ENCODE measurements at regions not wholly inside any gene's neighbourhood (a gene's known extent, or its start where the extent isn't known, plus 50 kb on each side); places are given as distances from the start of the nearest gene placed in this dataset.
"Not testable (repeated sequence)": the region's sequence is repeated elsewhere in the genome, so short reads cannot be mapped to it uniquely, and the experiment has no call there.

- H3K9me3 Mint-ChIP-seq = peaks cover 0 to 4% (median 0%) of the 10 kb centered on the region in 6 donors
- no peak for DNase-seq
- no peaks in the 10 kb centered on the region for H3K4me1 Mint-ChIP-seq
- H3K4me3 Mint-ChIP-seq = no peak overlapping the region
- no peaks in the 10 kb centered on the region for H3K36me3 Mint-ChIP-seq
- no peak overlapping the region for H3K27ac Mint-ChIP-seq
- no peaks in the 10 kb centered on the region for H3K27me3 Mint-ChIP-seq (ENCODE audit: low read depth in 3 of 3)
Measured at GRCh38 chr5:6108540-6108848, 269.9 kb downstream of the MED10 start.

GRCh38 chr5:6107675-6108539 is 270.4 kb downstream of the MED10 start:
- Mint-ChIP-seq H3K27ac (no peak overlapping the region), H3K4me3 (no peak overlapping the region), H3K36me3 (no peaks in the 10 kb centered on the region), H3K27me3 (ENCODE audit: low read depth in 3 of 3) (no peaks in the 10 kb centered on the region), H3K4me1 (no peaks in the 10 kb centered on the region), H3K9me3 (peaks cover 0 to 4% (median 0%) of the 10 kb centered on the region in 6 donors)
- no peak for DNase-seq

GRCh38 chr5:6106756-6107155 is 271.6 kb downstream of the MED10 start:
- no peaks in the 10 kb centered on the region for H3K4me1 Mint-ChIP-seq
- no peak for DNase-seq
- no peaks in the 10 kb centered on the region for H3K36me3 Mint-ChIP-seq
- H3K27me3 Mint-ChIP-seq (ENCODE audit: low read depth in 3 of 3) = no peaks in the 10 kb centered on the region
- no peak overlapping the region for H3K4me3 Mint-ChIP-seq
- H3K27ac Mint-ChIP-seq = no peak overlapping the region
- H3K9me3 Mint-ChIP-seq = peaks cover 0 to 4% (median 0%) of the 10 kb centered on the region in 6 donors

GRCh38 chr5:6105320-6105719 is 273.0 kb downstream of the MED10 start:
- Mint-ChIP-seq H3K36me3 (no peaks in the 10 kb centered on the region), H3K4me3 (no peak overlapping the region), H3K4me1 (no peaks in the 10 kb centered on the region), H3K27me3 (ENCODE audit: low read depth in 3 of 3) (no peaks in the 10 kb centered on the region), H3K9me3 (peaks cover 0 to 4% (median 0%) of the 10 kb centered on the region in 6 donors), H3K27ac (no peak overlapping the region)
- DNase-seq = no peak

- no peaks in the 10 kb centered on the region for H3K4me1 Mint-ChIP-seq
- no peak for DNase-seq
- no peaks in the 10 kb centered on the region for H3K36me3 Mint-ChIP-seq
- H3K27ac Mint-ChIP-seq = no peak overlapping the region
- peaks cover 0 to 5% (median under 1%) of the 10 kb centered on the region in 6 donors for H3K9me3 Mint-ChIP-seq
- no peak overlapping the region for H3K4me3 Mint-ChIP-seq
- peaks cover 0 to 1% (median 0%) of the 10 kb centered on the region in 3 donors for H3K27me3 Mint-ChIP-seq (ENCODE audit: low read depth in 3 of 3)
Measured at GRCh38 chr5:6096101-6096500, 282.2 kb downstream of the MED10 start.

GRCh38 chr5:6094180-6094579 is 284.2 kb downstream of the MED10 start:
- H3K27me3 Mint-ChIP-seq (ENCODE audit: low read depth in 3 of 3); DNase-seq; H3K4me1 Mint-ChIP-seq; H3K27ac Mint-ChIP-seq; H3K4me3 Mint-ChIP-seq; H3K9me3 Mint-ChIP-seq; H3K36me3 Mint-ChIP-seq: not testable (repeated sequence)

- H3K27me3 Mint-ChIP-seq (ENCODE audit: low read depth in 3 of 3) = peaks cover 0 to 3% (median 3%) of the 10 kb centered on the region in 3 donors
Measured at GRCh38 chr5:6090838-6091237, 287.5 kb downstream of the MED10 start.

GRCh38 chr5:6090079-6090654 is 288.2 kb downstream of the MED10 start:
- no peak for DNase-seq
- Mint-ChIP-seq H3K9me3 (peaks cover 0 to 5% (median 1%) of the 10 kb centered on the region in 6 donors), H3K36me3 (no peaks in the 10 kb centered on the region), H3K27ac (no peak overlapping the region), H3K4me3 (no peak overlapping the region), H3K27me3 (ENCODE audit: low read depth in 3 of 3) (peaks cover 0 to 3% (median 3%) of the 10 kb centered on the region in 3 donors), H3K4me1 (no peaks in the 10 kb centered on the region)

More at GRCh38 chr5:6090838-6091237, 287.5 kb downstream of the MED10 start:
- no peak for DNase-seq
- no peak overlapping the region for H3K4me3 Mint-ChIP-seq
- H3K4me1 Mint-ChIP-seq = no peaks in the 10 kb centered on the region
- peaks cover 0 to 5% (median 1%) of the 10 kb centered on the region in 6 donors for H3K9me3 Mint-ChIP-seq
- no peaks in the 10 kb centered on the region for H3K36me3 Mint-ChIP-seq
- H3K27ac Mint-ChIP-seq = no peak overlapping the region

- H3K27me3 Mint-ChIP-seq (ENCODE audit: low read depth in 3 of 3) = peaks cover 0 to 3% (median 3%) of the 10 kb centered on the region in 3 donors
- no peaks in the 10 kb centered on the region for H3K4me1 Mint-ChIP-seq
- peaks cover 0 to 4% (median 1%) of the 10 kb centered on the region in 6 donors for H3K9me3 Mint-ChIP-seq
- no peak overlapping the region for H3K27ac Mint-ChIP-seq
- no peak for DNase-seq
- no peak overlapping the region for H3K4me3 Mint-ChIP-seq
- H3K36me3 Mint-ChIP-seq = no peaks in the 10 kb centered on the region
Measured at GRCh38 chr5:6088706-6089105, 289.6 kb downstream of the MED10 start.

- Mint-ChIP-seq H3K27ac (no peak overlapping the region), H3K4me3 (no peak overlapping the region), H3K27me3 (ENCODE audit: low read depth in 3 of 3) (peaks cover 0 to 3% (median 3%) of the 10 kb centered on the region in 3 donors), H3K9me3 (peaks cover 0 to 4% (median under 1%) of the 10 kb centered on the region in 6 donors), H3K4me1 (no peaks in the 10 kb centered on the region), H3K36me3 (no peaks in the 10 kb centered on the region)
- DNase-seq = no peak
Measured at GRCh38 chr5:6087576-6087975, 290.8 kb downstream of the MED10 start.

GRCh38 chr5:6086871-6087270 is 291.5 kb downstream of the MED10 start:
- H3K9me3 Mint-ChIP-seq = peaks cover 0 to 4% (median under 1%) of the 10 kb centered on the region in 6 donors
- H3K27me3 Mint-ChIP-seq (ENCODE audit: low read depth in 3 of 3) = peaks cover 0 to 4% (median 3%) of the 10 kb centered on the region in 3 donors
- H3K36me3 Mint-ChIP-seq = no peaks in the 10 kb centered on the region

GRCh38 chr5:6085341-6085860 is 292.9 kb downstream of the MED10 start:
- Mint-ChIP-seq H3K4me3 (no peak overlapping the region), H3K4me1 (no peaks in the 10 kb centered on the region), H3K27me3 (ENCODE audit: low read depth in 3 of 3) (peaks cover 0 to 7% (median 3%) of the 10 kb centered on the region in 3 donors), H3K9me3 (peaks cover 0 to 4% (median 0%) of the 10 kb centered on the region in 6 donors), H3K36me3 (no peaks in the 10 kb centered on the region), H3K27ac (no peak overlapping the region)
- DNase-seq = no peak

More at GRCh38 chr5:6086871-6087270, 291.5 kb downstream of the MED10 start:
- Mint-ChIP-seq H3K27ac (no peak overlapping the region), H3K4me3 (no peak overlapping the region), H3K4me1 (no peaks in the 10 kb centered on the region)
- DNase-seq = no peak

- Mint-ChIP-seq H3K27me3 (ENCODE audit: low read depth in 3 of 3) (peaks cover 0 to 7% (median 3%) of the 10 kb centered on the region in 3 donors), H3K4me1 (no peaks in the 10 kb centered on the region), H3K27ac (no peak overlapping the region), H3K9me3 (peaks cover 0 to 3% (median 0%) of the 10 kb centered on the region in 6 donors), H3K4me3 (no peak overlapping the region), H3K36me3 (no peaks in the 10 kb centered on the region)
- DNase-seq = no peak
Measured at GRCh38 chr5:6084836-6085235, 293.5 kb downstream of the MED10 start.

- peaks cover 0 to 7% (median 3%) of the 10 kb centered on the region in 3 donors for H3K27me3 Mint-ChIP-seq (ENCODE audit: low read depth in 3 of 3)
- H3K27ac Mint-ChIP-seq = no peak overlapping the region
- DNase-seq = no peak
- no peak overlapping the region for H3K4me3 Mint-ChIP-seq
- no peaks in the 10 kb centered on the region for H3K9me3 Mint-ChIP-seq
- no peaks in the 10 kb centered on the region for H3K36me3 Mint-ChIP-seq
- no peaks in the 10 kb centered on the region for H3K4me1 Mint-ChIP-seq
Measured at GRCh38 chr5:6084376-6084775, 294.0 kb downstream of the MED10 start.
